ENCODE measurements at regions not wholly inside any gene's neighbourhood (a gene's known extent, or its start where the extent isn't known, plus 50 kb on each side); places are given as distances from the start of the nearest gene placed in this dataset.

GRCh38 chr13:72437458-72437857, 290.0 kb downstream of the MZT1 start:
- no peak for TF ChIP-seq FOXM1 (IDR thresholded peaks at IDR 0.05; ENCODE audit: borderline replicate concordance)
- TF ChIP-seq PKNOX1 (IDR thresholded peaks at IDR 0.05) = no peak
- POLR2A ChIA-PET = no interaction called here
- DNase-seq (ENCODE audit: extremely low spot score) = no peak
- CTCF ChIA-PET = no interaction called here

- TF ChIP-seq ZNF384 (IDR thresholded peaks at IDR 0.05) (no peak), FOXK2 (IDR thresholded peaks at IDR 0.05) (no peak), PKNOX1 (IDR thresholded peaks at IDR 0.05) (no peak), ARNT (IDR thresholded peaks at IDR 0.05) (no peak), L3MBTL2 (conservative IDR thresholded peaks at IDR 0.05) (no peak), LEF1 (IDR thresholded peaks at IDR 0.05; ENCODE audit: borderline replicate concordance) (no peak), HDGF (IDR thresholded peaks at IDR 0.05; ENCODE audit: borderline replicate concordance) (no peak), ELF4 (IDR thresholded peaks at IDR 0.05) (no peak), TARDBP (IDR thresholded peaks at IDR 0.05) (no peak), FOXA1 (IDR thresholded peaks at IDR 0.05) (no peak), BHLHE40 (IDR thresholded peaks at IDR 0.05; ENCODE audit: borderline replicate concordance) (no peak), FOXM1 (IDR thresholded peaks at IDR 0.05; ENCODE audit: borderline replicate concordance) (no peak)
- no peak for DNase-seq (ENCODE audit: extremely low spot score)
- POLR2A ChIA-PET = no interaction called here
- CTCF ChIA-PET = no interaction called here
These were observed 292.2 kb downstream of the MZT1 start for GRCh38 chr13:72435251-72435650.

GRCh38 chr13:72431981-72432682, 295.3 kb downstream of the MZT1 start:
- CTCF ChIA-PET = no interaction called here
- no peak for TF ChIP-seq TARDBP (IDR thresholded peaks at IDR 0.05)
- TF ChIP-seq ARNT (IDR thresholded peaks at IDR 0.05) = no peak
- no peak for TF ChIP-seq SUZ12 (IDR thresholded peaks at IDR 0.05)
- no peak for TF ChIP-seq LEF1 (IDR thresholded peaks at IDR 0.05; ENCODE audit: borderline replicate concordance)
- TF ChIP-seq PKNOX1 (IDR thresholded peaks at IDR 0.05) = no peak
- TF ChIP-seq FOXA1 (IDR thresholded peaks at IDR 0.05) = no peak
- no peak for TF ChIP-seq ZNF384 (IDR thresholded peaks at IDR 0.05)
- no peak for TF ChIP-seq FOXM1 (IDR thresholded peaks at IDR 0.05; ENCODE audit: borderline replicate concordance)
- no peak for TF ChIP-seq L3MBTL2 (conservative IDR thresholded peaks at IDR 0.05)
- TF ChIP-seq ELF4 (IDR thresholded peaks at IDR 0.05) = no peak
- no peak for TF ChIP-seq CTBP1 (IDR thresholded peaks at IDR 0.05; ENCODE audit: borderline replicate concordance)
- no peak for TF ChIP-seq HDGF (IDR thresholded peaks at IDR 0.05; ENCODE audit: borderline replicate concordance)
- TF ChIP-seq NFRKB (IDR thresholded peaks at IDR 0.05) = no peak

GRCh38 chr13:72430923-72431322, 296.5 kb downstream of the MZT1 start:
- ChIA-PET CTCF (no interaction called here), POLR2A (no interaction called here)
- DNase-seq (ENCODE audit: extremely low spot score) = no peak
- TF ChIP-seq CTBP1 (IDR thresholded peaks at IDR 0.05; ENCODE audit: borderline replicate concordance) = no peak
- no peak for TF ChIP-seq ARNT (IDR thresholded peaks at IDR 0.05)
- no peak for TF ChIP-seq SP1 (IDR thresholded peaks at IDR 0.05)
- no peak for TF ChIP-seq HDGF (IDR thresholded peaks at IDR 0.05; ENCODE audit: borderline replicate concordance)
- TF ChIP-seq ZNF384 (IDR thresholded peaks at IDR 0.05) = no peak
- TF ChIP-seq LEF1 (IDR thresholded peaks at IDR 0.05; ENCODE audit: borderline replicate concordance) = no peak
- no peak for TF ChIP-seq FOXA1 (IDR thresholded peaks at IDR 0.05)
- no peak for TF ChIP-seq FOXK2 (IDR thresholded peaks at IDR 0.05)
- TF ChIP-seq BHLHE40 (IDR thresholded peaks at IDR 0.05; ENCODE audit: borderline replicate concordance) = no peak
- no peak for TF ChIP-seq SUZ12 (IDR thresholded peaks at IDR 0.05)
- no peak for TF ChIP-seq ELF4 (IDR thresholded peaks at IDR 0.05)
- no peak for TF ChIP-seq NFRKB (IDR thresholded peaks at IDR 0.05)
- no peak for TF ChIP-seq PKNOX1 (IDR thresholded peaks at IDR 0.05)
- no peak for TF ChIP-seq TARDBP (IDR thresholded peaks at IDR 0.05)
- no peak for TF ChIP-seq L3MBTL2 (conservative IDR thresholded peaks at IDR 0.05)
- TF ChIP-seq FOXM1 (IDR thresholded peaks at IDR 0.05; ENCODE audit: borderline replicate concordance) = no peak

More at GRCh38 chr13:72431981-72432682, 295.3 kb downstream of the MZT1 start:
- POLR2A ChIA-PET = no interaction called here
- DNase-seq (ENCODE audit: extremely low spot score) = no peak

- no peak for DNase-seq (ENCODE audit: extremely low spot score)
- CTCF ChIA-PET = interaction anchor here (1.4 kb wide), 1 partner anchor 10 kb away, joined by 3 read pairs; no protein-coding TSS in a partner anchor
- POLR2A ChIA-PET = no interaction called here
- TF ChIP-seq ELF4 (IDR thresholded peaks at IDR 0.05) (no peak), FOXA1 (IDR thresholded peaks at IDR 0.05) (no peak), BHLHE40 (IDR thresholded peaks at IDR 0.05; ENCODE audit: borderline replicate concordance) (no peak), SUZ12 (IDR thresholded peaks at IDR 0.05) (no peak), SP1 (IDR thresholded peaks at IDR 0.05) (no peak), CTBP1 (IDR thresholded peaks at IDR 0.05; ENCODE audit: borderline replicate concordance) (no peak), FOXK2 (IDR thresholded peaks at IDR 0.05) (no peak), ARNT (IDR thresholded peaks at IDR 0.05) (no peak), PKNOX1 (IDR thresholded peaks at IDR 0.05) (no peak), NFRKB (IDR thresholded peaks at IDR 0.05) (no peak), FOXM1 (IDR thresholded peaks at IDR 0.05; ENCODE audit: borderline replicate concordance) (no peak), LEF1 (IDR thresholded peaks at IDR 0.05; ENCODE audit: borderline replicate concordance) (no peak), HDGF (IDR thresholded peaks at IDR 0.05; ENCODE audit: borderline replicate concordance) (no peak), L3MBTL2 (conservative IDR thresholded peaks at IDR 0.05) (no peak), ZNF384 (IDR thresholded peaks at IDR 0.05) (no peak), TARDBP (IDR thresholded peaks at IDR 0.05) (no peak)
These were observed 299.5 kb downstream of the MZT1 start for GRCh38 chr13:72427757-72428528.
